ENCODE measurements at regions not wholly inside any gene's neighbourhood (a gene's known extent, or its start where the extent isn't known, plus 50 kb on each side); places are given as distances from the start of the nearest gene placed in this dataset.

DNA sequence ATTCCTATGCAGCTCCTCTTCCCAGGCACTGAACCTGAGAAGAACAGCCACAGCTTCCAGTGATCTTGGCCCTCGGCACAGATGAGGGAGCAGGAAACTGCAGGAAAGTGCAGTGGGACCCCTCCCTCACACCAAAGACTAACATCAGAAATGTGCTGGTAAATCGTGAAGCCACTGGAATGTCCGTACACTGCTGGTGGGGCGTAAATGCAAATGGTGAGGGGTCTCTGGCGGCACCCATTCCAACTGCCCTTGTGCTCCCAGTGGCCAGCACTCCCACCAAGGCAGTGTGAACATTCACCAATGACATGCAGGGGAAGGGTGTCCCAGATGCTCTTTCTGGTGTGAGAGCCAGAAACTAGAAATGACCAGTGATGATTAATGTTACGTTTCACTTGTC is 574.0 kb downstream of the BRD1 start:
- no peak for TF ChIP-seq TBP (CRISPR knock-in tag; IDR thresholded peaks at IDR 0.05)
- TF ChIP-seq ZNF619 (CRISPR knock-in tag; IDR thresholded peaks at IDR 0.05) = no peak
- TF ChIP-seq, protein P1, sequence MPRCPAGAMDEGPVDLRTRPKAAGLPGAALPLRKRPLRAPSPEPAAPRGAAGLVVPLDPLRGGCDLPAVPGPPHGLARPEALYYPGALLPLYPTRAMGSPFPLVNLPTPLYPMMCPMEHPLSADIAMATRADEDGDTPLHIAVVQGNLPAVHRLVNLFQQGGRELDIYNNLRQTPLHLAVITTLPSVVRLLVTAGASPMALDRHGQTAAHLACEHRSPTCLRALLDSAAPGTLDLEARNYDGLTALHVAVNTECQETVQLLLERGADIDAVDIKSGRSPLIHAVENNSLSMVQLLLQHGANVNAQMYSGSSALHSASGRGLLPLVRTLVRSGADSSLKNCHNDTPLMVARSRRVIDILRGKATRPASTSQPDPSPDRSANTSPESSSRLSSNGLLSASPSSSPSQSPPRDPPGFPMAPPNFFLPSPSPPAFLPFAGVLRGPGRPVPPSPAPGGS (CRISPR knock-in tag; IDR thresholded peaks at IDR 0.05) = no peak
- no peak for TF ChIP-seq POLR2A (IDR thresholded peaks at IDR 0.05; ENCODE audit: insufficient read depth in 1 of 2, low read depth in 2 of 2, low read length in 2 of 2)
- TF ChIP-seq, protein P2, sequence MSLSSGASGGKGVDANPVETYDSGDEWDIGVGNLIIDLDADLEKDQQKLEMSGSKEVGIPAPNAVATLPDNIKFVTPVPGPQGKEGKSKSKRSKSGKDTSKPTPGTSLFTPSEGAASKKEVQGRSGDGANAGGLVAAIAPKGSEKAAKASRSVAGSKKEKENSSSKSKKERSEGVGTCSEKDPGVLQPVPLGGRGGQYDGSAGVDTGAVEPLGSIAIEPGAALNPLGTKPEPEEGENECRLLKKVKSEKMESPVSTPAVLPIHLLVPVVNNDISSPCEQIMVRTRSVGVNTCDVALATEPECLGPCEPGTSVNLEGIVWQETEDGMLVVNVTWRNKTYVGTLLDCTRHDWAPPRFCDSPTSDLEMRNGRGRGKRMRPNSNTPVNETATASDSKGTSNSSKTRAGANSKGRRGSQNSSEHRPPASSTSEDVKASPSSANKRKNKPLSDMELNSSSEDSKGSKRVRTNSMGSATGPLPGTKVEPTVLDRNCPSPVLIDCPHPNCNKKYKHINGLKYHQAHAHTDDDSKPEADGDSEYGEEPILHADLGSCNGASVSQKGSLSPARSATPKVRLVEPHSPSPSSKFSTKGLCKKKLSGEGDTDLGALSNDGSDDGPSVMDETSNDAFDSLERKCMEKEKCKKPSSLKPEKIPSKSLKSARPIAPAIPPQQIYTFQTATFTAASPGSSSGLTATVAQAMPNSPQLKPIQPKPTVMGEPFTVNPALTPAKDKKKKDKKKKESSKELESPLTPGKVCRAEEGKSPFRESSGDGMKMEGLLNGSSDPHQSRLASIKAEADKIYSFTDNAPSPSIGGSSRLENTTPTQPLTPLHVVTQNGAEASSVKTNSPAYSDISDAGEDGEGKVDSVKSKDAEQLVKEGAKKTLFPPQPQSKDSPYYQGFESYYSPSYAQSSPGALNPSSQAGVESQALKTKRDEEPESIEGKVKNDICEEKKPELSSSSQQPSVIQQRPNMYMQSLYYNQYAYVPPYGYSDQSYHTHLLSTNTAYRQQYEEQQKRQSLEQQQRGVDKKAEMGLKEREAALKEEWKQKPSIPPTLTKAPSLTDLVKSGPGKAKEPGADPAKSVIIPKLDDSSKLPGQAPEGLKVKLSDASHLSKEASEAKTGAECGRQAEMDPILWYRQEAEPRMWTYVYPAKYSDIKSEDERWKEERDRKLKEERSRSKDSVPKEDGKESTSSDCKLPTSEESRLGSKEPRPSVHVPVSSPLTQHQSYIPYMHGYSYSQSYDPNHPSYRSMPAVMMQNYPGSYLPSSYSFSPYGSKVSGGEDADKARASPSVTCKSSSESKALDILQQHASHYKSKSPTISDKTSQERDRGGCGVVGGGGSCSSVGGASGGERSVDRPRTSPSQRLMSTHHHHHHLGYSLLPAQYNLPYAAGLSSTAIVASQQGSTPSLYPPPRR (CRISPR knock-in tag; IDR thresholded peaks at IDR 0.05; ENCODE audit: borderline replicate concordance) = no peak
- no peak for TF ChIP-seq SSRP1 (CRISPR knock-in tag; IDR thresholded peaks at IDR 0.05)
- TF ChIP-seq, protein P3, sequence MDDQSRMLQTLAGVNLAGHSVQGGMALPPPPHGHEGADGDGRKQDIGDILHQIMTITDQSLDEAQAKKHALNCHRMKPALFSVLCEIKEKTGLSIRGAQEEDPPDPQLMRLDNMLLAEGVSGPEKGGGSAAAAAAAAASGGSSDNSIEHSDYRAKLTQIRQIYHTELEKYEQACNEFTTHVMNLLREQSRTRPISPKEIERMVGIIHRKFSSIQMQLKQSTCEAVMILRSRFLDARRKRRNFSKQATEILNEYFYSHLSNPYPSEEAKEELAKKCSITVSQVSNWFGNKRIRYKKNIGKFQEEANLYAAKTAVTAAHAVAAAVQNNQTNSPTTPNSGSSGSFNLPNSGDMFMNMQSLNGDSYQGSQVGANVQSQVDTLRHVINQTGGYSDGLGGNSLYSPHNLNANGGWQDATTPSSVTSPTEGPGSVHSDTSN (CRISPR knock-in tag; IDR thresholded peaks at IDR 0.05; ENCODE audit: borderline replicate concordance) = no peak

Data from HepG2 (cell line).